ENCODE measurements at regions not wholly inside any gene's neighbourhood (a gene's known extent, or its start where the extent isn't known, plus 50 kb on each side); places are given as distances from the start of the nearest gene placed in this dataset.

DNA sequence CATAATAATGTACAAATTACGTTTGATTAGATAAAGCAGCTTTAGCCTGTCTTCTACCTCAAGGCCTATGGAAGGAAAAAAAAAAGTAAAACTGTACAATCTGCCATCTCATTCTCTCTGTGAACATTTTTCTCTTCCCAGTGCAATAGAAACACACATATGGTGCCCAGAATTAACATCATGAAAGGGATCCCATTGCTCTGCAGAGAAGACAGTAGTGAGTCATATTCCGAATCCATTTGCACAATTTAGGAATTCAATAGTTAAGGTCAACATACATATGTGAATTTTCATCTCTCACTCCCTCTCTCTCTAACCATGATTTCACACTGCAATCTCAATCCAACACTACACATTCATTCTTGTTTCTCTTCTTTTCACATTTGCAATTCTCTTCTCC is 640.9 kb upstream of the SOX11 start:
- no peak overlapping the region for H2AFZ ChIP-seq (ENCODE audit: low read length)
- H3K27ac ChIP-seq (ENCODE audit: low read depth, low read length), result no peak overlapping the region
- H3K27me3 ChIP-seq (ENCODE audit: insufficient read depth, low read length), result no peaks in the 10 kb centered on the region
- no peaks in the 10 kb centered on the region for H3K9me3 ChIP-seq (ENCODE audit: low read depth, low read length)
- no peaks in the 10 kb centered on the region for H3K36me3 ChIP-seq (ENCODE audit: insufficient read depth, low read length)
- H4K20me1 ChIP-seq (ENCODE audit: insufficient read depth, low read length), result no peaks in the 10 kb centered on the region
- H3K4me1 ChIP-seq (ENCODE audit: insufficient read depth, low read length), result no peaks in the 10 kb centered on the region
- H3K4me3 ChIP-seq (ENCODE audit: insufficient read depth, low read length), result no peak overlapping the region
- no peak overlapping the region for H3K4me2 ChIP-seq (ENCODE audit: insufficient read depth, low read length)
- no peak for DNase-seq (ENCODE audit: insufficient read length, low spot score, missing footprints)
- TF ChIP-seq, protein P1, sequence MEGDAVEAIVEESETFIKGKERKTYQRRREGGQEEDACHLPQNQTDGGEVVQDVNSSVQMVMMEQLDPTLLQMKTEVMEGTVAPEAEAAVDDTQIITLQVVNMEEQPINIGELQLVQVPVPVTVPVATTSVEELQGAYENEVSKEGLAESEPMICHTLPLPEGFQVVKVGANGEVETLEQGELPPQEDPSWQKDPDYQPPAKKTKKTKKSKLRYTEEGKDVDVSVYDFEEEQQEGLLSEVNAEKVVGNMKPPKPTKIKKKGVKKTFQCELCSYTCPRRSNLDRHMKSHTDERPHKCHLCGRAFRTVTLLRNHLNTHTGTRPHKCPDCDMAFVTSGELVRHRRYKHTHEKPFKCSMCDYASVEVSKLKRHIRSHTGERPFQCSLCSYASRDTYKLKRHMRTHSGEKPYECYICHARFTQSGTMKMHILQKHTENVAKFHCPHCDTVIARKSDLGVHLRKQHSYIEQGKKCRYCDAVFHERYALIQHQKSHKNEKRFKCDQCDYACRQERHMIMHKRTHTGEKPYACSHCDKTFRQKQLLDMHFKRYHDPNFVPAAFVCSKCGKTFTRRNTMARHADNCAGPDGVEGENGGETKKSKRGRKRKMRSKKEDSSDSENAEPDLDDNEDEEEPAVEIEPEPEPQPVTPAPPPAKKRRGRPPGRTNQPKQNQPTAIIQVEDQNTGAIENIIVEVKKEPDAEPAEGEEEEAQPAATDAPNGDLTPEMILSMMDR (IDR thresholded peaks at IDR 0.05; ENCODE audit: extremely low read depth, low read depth, low read length), result no peak
- no peaks in the 10 kb centered on the region for H3K79me2 ChIP-seq (ENCODE audit: insufficient read depth, low read length)

DNA sequence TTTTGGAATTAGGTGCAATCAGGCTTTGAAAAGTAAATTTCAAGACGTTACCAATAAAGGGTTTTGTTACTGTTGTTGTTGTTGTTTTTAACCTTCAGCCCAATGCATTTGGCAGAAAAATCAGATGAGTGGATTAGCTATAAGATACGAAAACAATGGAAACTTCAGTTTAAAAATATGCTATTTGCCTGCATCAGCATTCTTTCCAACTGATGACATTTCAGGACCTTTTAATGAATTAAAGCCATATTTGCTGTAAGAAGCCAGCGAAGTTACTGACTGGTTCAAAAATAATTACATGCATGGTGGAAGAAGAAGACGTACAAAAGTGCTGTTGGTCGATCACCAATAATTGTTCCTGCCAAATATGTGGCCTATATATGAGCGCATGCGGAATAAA is 639.3 kb upstream of the SOX11 start:
- no peak overlapping the region for H3K4me3 ChIP-seq (ENCODE audit: insufficient read depth, low read length)
- no peaks in the 10 kb centered on the region for H3K4me1 ChIP-seq (ENCODE audit: insufficient read depth, low read length)
- no peak overlapping the region for H2AFZ ChIP-seq (ENCODE audit: low read length)
- H4K20me1 ChIP-seq (ENCODE audit: insufficient read depth, low read length), result no peaks in the 10 kb centered on the region
- no peak overlapping the region for H3K4me2 ChIP-seq (ENCODE audit: insufficient read depth, low read length)
- no peaks in the 10 kb centered on the region for H3K27me3 ChIP-seq (ENCODE audit: insufficient read depth, low read length)
- DNase-seq (ENCODE audit: insufficient read length, low spot score, missing footprints), result no peak
- no peaks in the 10 kb centered on the region for H3K36me3 ChIP-seq (ENCODE audit: insufficient read depth, low read length)
- TF ChIP-seq, protein P1 (IDR thresholded peaks at IDR 0.05; ENCODE audit: extremely low read depth, low read depth, low read length), result no peak
- H3K9me3 ChIP-seq (ENCODE audit: low read depth, low read length), result no peaks in the 10 kb centered on the region
- H3K27ac ChIP-seq (ENCODE audit: low read depth, low read length), result no peak overlapping the region
- no peaks in the 10 kb centered on the region for H3K79me2 ChIP-seq (ENCODE audit: insufficient read depth, low read length)

DNA sequence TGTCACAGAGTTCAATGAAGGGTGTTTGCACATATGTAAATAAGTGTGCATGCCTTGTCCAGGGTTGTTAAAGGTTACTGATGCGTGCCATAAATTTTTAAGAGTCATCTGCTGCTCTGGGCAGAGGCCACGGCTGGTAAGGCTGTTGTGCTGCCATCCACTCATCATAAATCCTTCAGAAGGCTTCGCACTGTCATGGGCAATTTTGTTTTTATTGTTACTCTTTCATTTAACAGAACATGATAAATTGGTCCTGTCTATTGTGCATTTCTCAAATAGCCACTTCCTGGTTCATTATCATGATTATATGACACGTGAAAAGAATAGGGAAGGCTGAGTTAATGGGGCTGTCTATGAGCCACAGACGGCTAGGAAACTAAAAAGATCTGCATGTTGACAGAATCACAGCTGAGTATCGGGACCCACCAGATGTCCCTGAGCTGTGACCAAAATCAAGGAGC is 634.3 kb upstream of the SOX11 start:
- TF ChIP-seq, protein P1 (IDR thresholded peaks at IDR 0.05; ENCODE audit: extremely low read depth, low read depth, low read length), result no peak
- no peaks in the 10 kb centered on the region for H3K9me3 ChIP-seq (ENCODE audit: low read depth, low read length)
- H3K4me3 ChIP-seq (ENCODE audit: insufficient read depth, low read length), result no peak overlapping the region
- DNase-seq (ENCODE audit: insufficient read length, low spot score, missing footprints), result no peak
- no peaks in the 10 kb centered on the region for H3K27me3 ChIP-seq (ENCODE audit: insufficient read depth, low read length)
- no peaks in the 10 kb centered on the region for H4K20me1 ChIP-seq (ENCODE audit: insufficient read depth, low read length)
- H3K27ac ChIP-seq (ENCODE audit: low read depth, low read length), result no peak overlapping the region
- no peaks in the 10 kb centered on the region for H3K36me3 ChIP-seq (ENCODE audit: insufficient read depth, low read length)
- H3K4me2 ChIP-seq (ENCODE audit: insufficient read depth, low read length), result no peak overlapping the region
- no peaks in the 10 kb centered on the region for H3K79me2 ChIP-seq (ENCODE audit: insufficient read depth, low read length)
- no peak overlapping the region for H2AFZ ChIP-seq (ENCODE audit: low read length)
- no peaks in the 10 kb centered on the region for H3K4me1 ChIP-seq (ENCODE audit: insufficient read depth, low read length)

DNA sequence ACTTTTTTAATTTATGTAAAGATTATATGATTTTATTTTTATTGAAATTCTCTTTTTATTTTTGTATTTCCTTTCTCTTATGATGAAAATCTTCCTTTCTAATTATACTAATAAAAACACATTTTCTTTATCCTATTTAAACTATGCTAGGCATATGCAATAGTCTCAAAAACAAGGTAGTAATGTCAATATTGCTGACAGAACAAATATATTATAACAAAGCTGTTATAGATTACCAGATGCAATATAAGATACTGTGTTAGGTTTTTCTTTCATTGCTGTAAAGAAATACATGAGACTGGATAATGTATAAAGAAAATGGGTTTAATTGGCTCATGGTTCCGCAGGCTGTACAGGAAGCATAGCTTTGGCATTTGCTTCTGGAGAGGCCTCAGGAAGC is 631.2 kb upstream of the SOX11 start:
- Histone ChIP-seq H4K20me1 (ENCODE audit: insufficient read depth, low read length) (no peaks in the 10 kb centered on the region), H3K4me1 (ENCODE audit: insufficient read depth, low read length) (no peaks in the 10 kb centered on the region), H3K27me3 (ENCODE audit: insufficient read depth, low read length) (no peaks in the 10 kb centered on the region), H3K4me3 (ENCODE audit: insufficient read depth, low read length) (no peak overlapping the region), H3K9me3 (ENCODE audit: low read depth, low read length) (no peaks in the 10 kb centered on the region), H3K79me2 (ENCODE audit: insufficient read depth, low read length) (no peaks in the 10 kb centered on the region), H3K27ac (ENCODE audit: low read depth, low read length) (no peak overlapping the region), H3K4me2 (ENCODE audit: insufficient read depth, low read length) (no peak overlapping the region), H3K36me3 (ENCODE audit: insufficient read depth, low read length) (no peaks in the 10 kb centered on the region), H2AFZ (ENCODE audit: low read length) (no peak overlapping the region)
- no peak for DNase-seq (ENCODE audit: insufficient read length, low spot score, missing footprints)
- TF ChIP-seq, protein P1 (IDR thresholded peaks at IDR 0.05; ENCODE audit: extremely low read depth, low read depth, low read length), result no peak
